Fibroblast of the aortic adventitia (primary cell): ENCODE measurements at regions not wholly inside any gene's neighbourhood (a gene's known extent, or its start where the extent isn't known, plus 50 kb on each side); places are given as distances from the start of the nearest gene placed in this dataset.

Experiments
- DNase-seq: peaks from one replicate; pipeline ENCODE4 v3.0.0-alpha.2; 2010; ENCODE audit warnings: low read depth
- H3K4me3 ChIP-seq: 2 replicates; pipeline ENCODE4 v1.5.1; 2011; ENCODE audit warnings: low read depth, mild to moderate bottlenecking, control low read depth, low read length, moderate library complexity
- CTCF ChIP-seq: IDR thresholded peaks from 2 replicates; pipeline ENCODE4 v1.5.1; 2011; ENCODE audit warnings: mild to moderate bottlenecking, low read length, control low read depth, inconsistent platforms; ENCODE audit not compliant: insufficient read depth

GRCh38 chr2:181764095-181764963 is 84.0 kb upstream of the NEUROD1 start:
- no peak for TF ChIP-seq CTCF
- no peak overlapping the region for H3K4me3 ChIP-seq
- DNase-seq: no peak

- no peak for TF ChIP-seq CTCF
- H3K4me3 ChIP-seq: no peak overlapping the region
- no peak for DNase-seq
Observed at GRCh38 chr2:181766129-181766528, 85.8 kb upstream of the NEUROD1 start.

GRCh38 chr2:181770150-181770549 is 89.8 kb upstream of the NEUROD1 start:
- TF ChIP-seq CTCF: no peak
- H3K4me3 ChIP-seq: no peak overlapping the region
- peak; percentile 78 for DNase-seq

GRCh38 chr2:181771356-181771755 is 91.0 kb upstream of the NEUROD1 start:
- DNase-seq: no peak
- H3K4me3 ChIP-seq: no peak overlapping the region
- TF ChIP-seq CTCF: no peak

- DNase-seq: no peak
- no peak overlapping the region for H3K4me3 ChIP-seq
Observed at GRCh38 chr2:181772334-181772733, 92.0 kb upstream of the NEUROD1 start.

GRCh38 chr2:181772777-181773176 is 92.5 kb upstream of the NEUROD1 start:
- TF ChIP-seq CTCF: no peak
- no peak overlapping the region for H3K4me3 ChIP-seq

More at GRCh38 chr2:181772334-181772733, 92.0 kb upstream of the NEUROD1 start:
- TF ChIP-seq CTCF: no peak

More at GRCh38 chr2:181772777-181773176, 92.5 kb upstream of the NEUROD1 start:
- DNase-seq: no peak
